Activated T-cell treated with anti-CD3 and anti-CD28 coated beads, Interleukin-2, amount 50 U/mL, for 24 hours (primary cell): ENCODE measurements at regions not wholly inside any gene's neighbourhood (a gene's known extent, or its start where the extent isn't known, plus 50 kb on each side); places are given as distances from the start of the nearest gene placed in this dataset.

Experiments
- DNase-seq: peaks from one replicate; pipeline ENCODE4 v3.0.0-alpha.2; 2020
- H3K27ac Mint-ChIP-seq: 2 replicates; pipeline ENCODE4 v1.8.0; 2020; ENCODE audit warnings: mild to moderate bottlenecking, mixed read lengths
- H3K27me3 Mint-ChIP-seq: 2 replicates; pipeline ENCODE4 v1.8.0; 2020; ENCODE audit warnings: mixed read lengths
- H3K36me3 Mint-ChIP-seq: 2 replicates; pipeline ENCODE4 v1.8.0; 2020; ENCODE audit warnings: low read depth, mixed read lengths
- H3K4me1 Mint-ChIP-seq: 2 replicates; pipeline ENCODE4 v1.8.0; 2020; ENCODE audit warnings: low read depth, mixed read lengths
- H3K4me3 Mint-ChIP-seq: 2 replicates; pipeline ENCODE4 v1.8.0; 2020; ENCODE audit warnings: mild to moderate bottlenecking, moderate library complexity, mixed read lengths
- H3K9me3 Mint-ChIP-seq: 2 replicates; pipeline ENCODE4 v1.8.0; 2020; ENCODE audit warnings: mixed read lengths

- H3K36me3 Mint-ChIP-seq = no peaks in the 10 kb centered on the region
- no peak for DNase-seq
- no peak overlapping the region for H3K27ac Mint-ChIP-seq
- no peaks in the 10 kb centered on the region for H3K27me3 Mint-ChIP-seq
- H3K4me3 Mint-ChIP-seq = no peak overlapping the region
- no peaks in the 10 kb centered on the region for H3K4me1 Mint-ChIP-seq
- H3K9me3 Mint-ChIP-seq = no peaks in the 10 kb centered on the region
Observed at GRCh38 chr5:97751540-97751939, 568.5 kb upstream of the RIOK2 start.

- H3K4me3 Mint-ChIP-seq = no peak overlapping the region
- no peaks in the 10 kb centered on the region for H3K27me3 Mint-ChIP-seq
- H3K4me1 Mint-ChIP-seq = no peaks in the 10 kb centered on the region
- H3K36me3 Mint-ChIP-seq = no peaks in the 10 kb centered on the region
- no peaks in the 10 kb centered on the region for H3K9me3 Mint-ChIP-seq
- DNase-seq = no peak
- no peak overlapping the region for H3K27ac Mint-ChIP-seq
Observed at GRCh38 chr5:97752871-97753270, 569.8 kb upstream of the RIOK2 start.

- H3K4me1 Mint-ChIP-seq = no peaks in the 10 kb centered on the region
- H3K27ac Mint-ChIP-seq = no peak overlapping the region
- H3K36me3 Mint-ChIP-seq = no peaks in the 10 kb centered on the region
- DNase-seq = no peak
- H3K9me3 Mint-ChIP-seq = no peaks in the 10 kb centered on the region
- H3K4me3 Mint-ChIP-seq = no peak overlapping the region
- H3K27me3 Mint-ChIP-seq = no peaks in the 10 kb centered on the region
Observed at GRCh38 chr5:97762483-97762882, 579.4 kb upstream of the RIOK2 start.

- H3K9me3 Mint-ChIP-seq = no peaks in the 10 kb centered on the region
- H3K27ac Mint-ChIP-seq = no peak overlapping the region
- no peak overlapping the region for H3K4me3 Mint-ChIP-seq
- H3K27me3 Mint-ChIP-seq = no peaks in the 10 kb centered on the region
- no peaks in the 10 kb centered on the region for H3K4me1 Mint-ChIP-seq
- no peak for DNase-seq
- no peaks in the 10 kb centered on the region for H3K36me3 Mint-ChIP-seq
Observed at GRCh38 chr5:97764700-97765099, 581.7 kb upstream of the RIOK2 start.

GRCh38 chr5:97778451-97778850, 595.4 kb upstream of the RIOK2 start:
- H3K9me3 Mint-ChIP-seq = no peaks in the 10 kb centered on the region
- no peaks in the 10 kb centered on the region for H3K27me3 Mint-ChIP-seq
- DNase-seq = no peak
- H3K27ac Mint-ChIP-seq = no peak overlapping the region
- H3K4me3 Mint-ChIP-seq = no peak overlapping the region
- no peaks in the 10 kb centered on the region for H3K36me3 Mint-ChIP-seq
- no peaks in the 10 kb centered on the region for H3K4me1 Mint-ChIP-seq

GRCh38 chr5:97788369-97788768, 605.3 kb upstream of the RIOK2 start:
- no peak overlapping the region for H3K4me3 Mint-ChIP-seq
- no peak overlapping the region for H3K27ac Mint-ChIP-seq
- DNase-seq = no peak
- H3K27me3 Mint-ChIP-seq = no peaks in the 10 kb centered on the region
- H3K36me3 Mint-ChIP-seq = no peaks in the 10 kb centered on the region
- no peaks in the 10 kb centered on the region for H3K4me1 Mint-ChIP-seq
- peaks cover 6% of the 10 kb centered on the region for H3K9me3 Mint-ChIP-seq

GRCh38 chr5:97797994-97798451, 615.0 kb upstream of the RIOK2 start:
- Mint-ChIP-seq H3K27ac (no peak overlapping the region), H3K4me3 (no peak overlapping the region), H3K9me3 (peaks cover 12% of the 10 kb centered on the region), H3K36me3 (no peaks in the 10 kb centered on the region), H3K27me3 (no peaks in the 10 kb centered on the region), H3K4me1 (no peaks in the 10 kb centered on the region)
- DNase-seq = no peak

GRCh38 chr5:97801461-97801860, 618.4 kb upstream of the RIOK2 start:
- H3K4me1 Mint-ChIP-seq = no peaks in the 10 kb centered on the region
- H3K27ac Mint-ChIP-seq = no peak overlapping the region
- DNase-seq = no peak
- no peaks in the 10 kb centered on the region for H3K36me3 Mint-ChIP-seq
- no peaks in the 10 kb centered on the region for H3K27me3 Mint-ChIP-seq
- peaks cover 17% of the 10 kb centered on the region for H3K9me3 Mint-ChIP-seq
- H3K4me3 Mint-ChIP-seq = no peak overlapping the region

- no peaks in the 10 kb centered on the region for H3K36me3 Mint-ChIP-seq
- no peak overlapping the region for H3K4me3 Mint-ChIP-seq
- H3K4me1 Mint-ChIP-seq = no peaks in the 10 kb centered on the region
- no peaks in the 10 kb centered on the region for H3K27me3 Mint-ChIP-seq
- H3K9me3 Mint-ChIP-seq = peaks cover 11% of the 10 kb centered on the region
- no peak for DNase-seq
- no peak overlapping the region for H3K27ac Mint-ChIP-seq
Observed at GRCh38 chr5:97820138-97820537, 637.1 kb upstream of the RIOK2 start.

GRCh38 chr5:97832645-97833296, 649.7 kb upstream of the RIOK2 start:
- Mint-ChIP-seq H3K4me1 (no peaks in the 10 kb centered on the region), H3K27me3 (no peaks in the 10 kb centered on the region), H3K27ac (no peak overlapping the region), H3K36me3 (no peaks in the 10 kb centered on the region), H3K4me3 (no peak overlapping the region), H3K9me3 (no peaks in the 10 kb centered on the region)
- DNase-seq = no peak

GRCh38 chr5:97834561-97834960, 651.5 kb upstream of the RIOK2 start:
- Mint-ChIP-seq H3K27me3 (no peaks in the 10 kb centered on the region), H3K9me3 (no peaks in the 10 kb centered on the region), H3K36me3 (no peaks in the 10 kb centered on the region), H3K27ac (no peak overlapping the region), H3K4me3 (no peak overlapping the region), H3K4me1 (no peaks in the 10 kb centered on the region)
- DNase-seq = no peak

- DNase-seq = no peak
- H3K9me3 Mint-ChIP-seq = no peaks in the 10 kb centered on the region
- H3K27me3 Mint-ChIP-seq = no peaks in the 10 kb centered on the region
- no peaks in the 10 kb centered on the region for H3K36me3 Mint-ChIP-seq
- no peak overlapping the region for H3K4me3 Mint-ChIP-seq
- H3K4me1 Mint-ChIP-seq = no peaks in the 10 kb centered on the region
- no peak overlapping the region for H3K27ac Mint-ChIP-seq
Observed at GRCh38 chr5:97835112-97835511, 652.1 kb upstream of the RIOK2 start.

- no peak overlapping the region for H3K27ac Mint-ChIP-seq
- no peak overlapping the region for H3K4me3 Mint-ChIP-seq
- no peaks in the 10 kb centered on the region for H3K4me1 Mint-ChIP-seq
- DNase-seq = no peak
- no peaks in the 10 kb centered on the region for H3K9me3 Mint-ChIP-seq
- H3K27me3 Mint-ChIP-seq = no peaks in the 10 kb centered on the region
- H3K36me3 Mint-ChIP-seq = no peaks in the 10 kb centered on the region
Observed at GRCh38 chr5:97836816-97837215, 653.8 kb upstream of the RIOK2 start.

GRCh38 chr5:97838214-97838613, 655.2 kb upstream of the RIOK2 start:
- H3K9me3 Mint-ChIP-seq = no peaks in the 10 kb centered on the region
- no peaks in the 10 kb centered on the region for H3K36me3 Mint-ChIP-seq
- no peak overlapping the region for H3K27ac Mint-ChIP-seq
- no peak for DNase-seq
- no peak overlapping the region for H3K4me3 Mint-ChIP-seq
- no peaks in the 10 kb centered on the region for H3K27me3 Mint-ChIP-seq
- no peaks in the 10 kb centered on the region for H3K4me1 Mint-ChIP-seq

GRCh38 chr5:97839341-97840086, 656.5 kb upstream of the RIOK2 start:
- no peaks in the 10 kb centered on the region for H3K36me3 Mint-ChIP-seq
- no peaks in the 10 kb centered on the region for H3K27me3 Mint-ChIP-seq
- no peak overlapping the region for H3K4me3 Mint-ChIP-seq
- no peak for DNase-seq
- no peak overlapping the region for H3K27ac Mint-ChIP-seq
- no peaks in the 10 kb centered on the region for H3K4me1 Mint-ChIP-seq
- no peaks in the 10 kb centered on the region for H3K9me3 Mint-ChIP-seq
